Liver (tissue), 3 donors: ENCODE measurements at regions not wholly inside any gene's neighbourhood (a gene's known extent, or its start where the extent isn't known, plus 50 kb on each side); places are given as distances from the start of the nearest gene placed in this dataset.

ENCODE experiments used
- EGR1 ChIP-seq, 2 donors: IDR thresholded peaks; 2 replicates each; pipeline ENCODE4 v1.6.1; 2016 to 2018; ENCODE audit warnings: antibody characterized with exemption in 2 of 2, low read depth in 2 of 2
- FOXA1 ChIP-seq: IDR thresholded peaks from 2 replicates; pipeline ENCODE4 v1.6.1; 2016; ENCODE audit warnings: antibody characterized with exemption
- TF ChIP-seq, protein P1 (sequence below): fragments of 150-350 bp; IDR thresholded peaks from 2 replicates; pipeline ENCODE4 v1.5.1; 2017; ENCODE audit warnings: improper control_type of control experiment, low read depth, low read length; ENCODE audit not compliant: missing input control
- TF ChIP-seq, protein P2 (sequence below): IDR thresholded peaks from 2 replicates; pipeline ENCODE4 v1.6.1; 2016; ENCODE audit warnings: antibody characterized with exemption
- donor health status: healthy.
- donor health status: healthy.

DNA sequence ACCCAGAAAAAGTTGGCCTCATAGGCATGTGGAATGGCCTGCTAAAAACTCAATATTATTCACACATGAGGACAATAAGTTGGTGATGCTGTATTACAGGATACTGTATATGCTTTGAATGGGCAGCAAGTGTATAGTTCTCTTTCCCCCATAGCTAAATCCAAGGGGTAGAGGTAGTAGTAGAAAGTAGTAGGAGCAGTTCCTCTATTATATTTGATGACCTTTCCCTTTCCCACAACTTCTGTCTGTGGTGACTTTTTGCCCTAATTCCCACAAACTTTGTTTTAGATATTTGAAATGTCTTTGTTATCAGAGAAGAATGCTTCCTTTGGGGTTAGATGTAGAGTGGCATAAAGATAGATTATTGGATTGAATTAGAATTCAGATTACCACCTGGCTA is 154.0 kb upstream of the STEAP4 start:
- TF ChIP-seq, protein P1, sequence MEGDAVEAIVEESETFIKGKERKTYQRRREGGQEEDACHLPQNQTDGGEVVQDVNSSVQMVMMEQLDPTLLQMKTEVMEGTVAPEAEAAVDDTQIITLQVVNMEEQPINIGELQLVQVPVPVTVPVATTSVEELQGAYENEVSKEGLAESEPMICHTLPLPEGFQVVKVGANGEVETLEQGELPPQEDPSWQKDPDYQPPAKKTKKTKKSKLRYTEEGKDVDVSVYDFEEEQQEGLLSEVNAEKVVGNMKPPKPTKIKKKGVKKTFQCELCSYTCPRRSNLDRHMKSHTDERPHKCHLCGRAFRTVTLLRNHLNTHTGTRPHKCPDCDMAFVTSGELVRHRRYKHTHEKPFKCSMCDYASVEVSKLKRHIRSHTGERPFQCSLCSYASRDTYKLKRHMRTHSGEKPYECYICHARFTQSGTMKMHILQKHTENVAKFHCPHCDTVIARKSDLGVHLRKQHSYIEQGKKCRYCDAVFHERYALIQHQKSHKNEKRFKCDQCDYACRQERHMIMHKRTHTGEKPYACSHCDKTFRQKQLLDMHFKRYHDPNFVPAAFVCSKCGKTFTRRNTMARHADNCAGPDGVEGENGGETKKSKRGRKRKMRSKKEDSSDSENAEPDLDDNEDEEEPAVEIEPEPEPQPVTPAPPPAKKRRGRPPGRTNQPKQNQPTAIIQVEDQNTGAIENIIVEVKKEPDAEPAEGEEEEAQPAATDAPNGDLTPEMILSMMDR: no peak
- no peak for TF ChIP-seq FOXA1
- TF ChIP-seq EGR1 (IDR thresholded peaks at IDR 0.05; ENCODE audit: low read depth in 2 of 2): no peak
- TF ChIP-seq, protein P2, sequence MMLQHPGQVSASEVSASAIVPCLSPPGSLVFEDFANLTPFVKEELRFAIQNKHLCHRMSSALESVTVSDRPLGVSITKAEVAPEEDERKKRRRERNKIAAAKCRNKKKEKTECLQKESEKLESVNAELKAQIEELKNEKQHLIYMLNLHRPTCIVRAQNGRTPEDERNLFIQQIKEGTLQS: no peak
